DMS53 (cell line): ENCODE measurements at regions not wholly inside any gene's neighbourhood (a gene's known extent, or its start where the extent isn't known, plus 50 kb on each side); places are given as distances from the start of the nearest gene placed in this dataset.
A peak's percentile ranks its signal among the peaks of the same experiment; 100 is the strongest.

Source experiments
- DNase-seq: peaks from one replicate; lab custom pipeline; 2025; lab: John Stamatoyannopoulos, UW

DNA sequence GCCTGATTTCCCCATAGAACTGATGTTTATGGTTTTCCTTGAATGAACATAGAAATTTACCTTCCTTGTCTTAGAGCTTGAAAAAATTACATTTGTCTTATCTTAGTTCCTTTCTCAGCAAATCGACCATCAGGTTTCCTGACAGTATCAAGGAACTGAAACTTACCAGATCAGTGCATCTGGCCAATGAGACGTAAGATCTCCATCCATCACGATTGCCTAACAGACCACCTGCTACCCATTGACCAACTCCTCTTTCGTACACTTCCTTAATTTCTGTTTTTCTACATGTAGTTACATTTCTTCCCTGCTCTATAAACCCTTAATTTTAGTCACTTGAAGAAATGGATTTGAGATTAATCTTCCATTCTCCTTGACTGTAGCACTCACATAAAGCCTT, 57.4 kb upstream of the TMPRSS15 start:
- DNase-seq: no peak

DNA sequence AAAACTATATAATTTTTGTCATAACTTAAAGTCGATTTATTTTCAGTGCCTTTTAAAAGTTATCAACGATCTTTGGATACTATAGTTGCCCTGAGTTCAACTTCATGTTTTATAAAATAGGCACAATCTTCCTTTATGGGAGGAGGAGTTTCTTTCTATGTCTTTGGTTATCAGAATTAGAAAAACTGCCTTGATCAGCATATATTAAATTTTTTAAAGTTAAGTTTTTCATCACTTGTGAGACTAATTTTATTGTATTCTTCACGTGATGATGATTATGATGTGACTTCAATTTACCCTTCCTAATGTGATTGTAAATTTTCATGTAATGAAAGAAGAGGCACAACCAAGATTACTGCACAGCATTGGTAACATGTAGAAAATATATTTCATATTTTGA, 58.2 kb upstream of the TMPRSS15 start:
- DNase-seq: no peak

DNA sequence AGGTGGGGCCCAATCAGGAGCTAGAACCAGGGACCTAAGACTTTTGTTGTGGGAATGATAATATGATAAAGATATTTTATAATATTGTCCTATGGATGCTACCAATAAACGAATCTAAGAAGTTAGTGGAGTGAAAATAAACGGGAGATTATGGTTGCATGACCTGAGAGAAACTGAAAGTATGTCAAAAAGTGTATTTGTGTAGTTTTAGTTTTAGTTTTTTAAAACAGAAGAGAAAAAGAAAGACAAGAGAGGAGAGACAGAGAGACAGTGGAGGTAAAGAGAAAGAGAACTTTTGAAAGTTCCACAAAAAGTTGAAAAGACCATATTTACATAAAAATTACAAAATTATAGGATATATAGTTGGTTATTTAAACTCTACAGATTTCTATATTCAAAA, 64.1 kb upstream of the TMPRSS15 start:
- DNase-seq: no peak

DNA sequence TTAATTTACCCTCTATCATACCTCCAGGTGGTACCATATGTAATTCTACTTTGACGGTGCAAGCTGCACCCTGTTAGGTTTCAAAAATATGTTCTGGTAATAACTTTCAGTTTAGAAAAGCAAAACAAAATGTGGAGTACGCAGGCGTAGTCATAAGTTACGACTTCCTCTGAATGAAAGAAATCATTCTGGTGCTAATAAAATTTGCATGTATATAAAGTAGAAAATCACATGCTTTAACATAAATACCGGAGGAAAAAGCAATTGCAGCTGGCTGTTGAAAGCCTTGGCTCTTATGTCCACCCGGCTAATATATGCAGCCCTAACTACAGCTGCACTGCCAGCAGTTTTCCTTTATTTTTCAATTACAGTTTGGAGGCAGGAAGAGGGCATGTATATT, 65.2 kb upstream of the TMPRSS15 start:
- DNase-seq: no peak

GRCh38 chr21:18476639-18477038, 73.1 kb upstream of the TMPRSS15 start:
- DNase-seq: no peak

DNA sequence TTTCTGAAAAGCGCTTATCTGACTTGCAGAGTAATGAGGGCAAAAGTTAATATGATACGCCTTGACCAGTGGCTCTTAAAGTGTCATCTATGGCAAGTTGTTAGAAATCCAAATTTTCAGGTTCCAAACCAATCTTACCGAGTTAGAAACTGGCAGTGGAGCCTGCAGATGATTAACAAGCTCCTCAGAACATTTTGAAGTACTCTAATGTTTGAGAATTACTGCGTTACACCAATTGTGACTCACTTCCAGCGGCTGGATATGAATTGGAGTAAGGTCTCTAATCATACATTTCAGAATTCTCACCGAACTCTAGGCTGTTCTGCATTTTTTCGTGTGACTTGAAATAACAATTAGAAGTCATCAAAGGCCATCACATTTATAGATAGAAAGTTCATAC, 73.5 kb upstream of the TMPRSS15 start:
- DNase-seq: peak; percentile 5

DNA sequence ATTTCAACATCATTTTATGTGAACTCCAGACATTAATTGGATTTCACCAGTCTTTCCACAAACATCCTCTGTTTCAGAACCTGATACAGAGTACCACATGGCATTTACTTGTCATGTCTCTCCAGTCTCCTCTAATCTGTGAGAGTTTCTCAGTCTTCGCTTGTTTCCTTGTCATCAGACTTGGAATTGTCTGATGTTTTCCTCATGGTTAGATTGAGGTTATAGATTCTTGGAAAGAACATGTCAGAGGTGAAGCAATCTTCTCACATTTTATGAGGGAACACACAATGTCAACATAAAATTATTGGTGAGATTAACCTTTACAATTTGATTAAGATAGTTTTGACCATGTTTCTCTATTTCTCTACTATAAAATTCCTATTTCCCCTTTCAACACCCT, 74.9 kb upstream of the TMPRSS15 start:
- DNase-seq: no peak

GRCh38 chr21:18488252-18488651, 84.7 kb upstream of the TMPRSS15 start:
- no peak for DNase-seq

DNA sequence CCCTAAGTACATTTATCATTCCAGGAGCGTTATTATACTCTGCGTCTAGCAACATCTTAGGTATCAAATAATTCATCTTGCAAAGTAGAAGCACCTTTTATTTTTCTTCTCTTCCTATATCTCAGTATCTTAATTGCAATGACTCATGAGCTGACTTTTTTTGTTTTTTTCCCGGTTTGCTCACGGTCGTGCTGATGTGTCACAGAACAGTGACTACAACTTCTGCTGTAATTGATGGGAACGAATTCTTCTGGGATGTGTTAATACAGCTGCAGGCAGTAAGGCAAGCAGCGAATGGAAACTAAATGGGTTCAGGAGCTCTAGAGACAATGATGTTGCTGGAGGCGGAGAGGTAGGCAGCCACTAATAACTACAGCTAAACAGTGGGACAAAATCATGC, 89.8 kb upstream of the TMPRSS15 start:
- no peak for DNase-seq

DNA sequence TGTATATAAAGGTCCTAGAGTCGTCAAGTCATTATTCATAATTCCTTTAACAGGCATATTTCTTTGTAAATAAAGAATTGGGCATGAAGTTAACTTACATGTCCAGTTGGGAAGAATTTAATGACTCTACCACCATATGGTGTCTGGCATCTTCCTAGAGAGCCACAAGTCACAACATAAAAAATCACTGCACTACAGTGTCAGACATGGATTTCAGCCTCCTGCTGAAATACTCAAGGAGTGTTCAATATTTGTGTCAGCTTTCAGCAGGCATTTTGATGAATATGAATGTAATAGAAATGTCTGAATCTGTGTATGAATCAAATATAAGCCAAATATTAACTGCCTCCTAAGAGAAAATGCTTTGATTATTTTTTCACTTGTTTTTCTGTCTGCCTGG, 91.9 kb upstream of the TMPRSS15 start:
- DNase-seq: no peak

GRCh38 chr21:18498431-18498830, 94.8 kb upstream of the TMPRSS15 start:
- DNase-seq: no peak

DNA sequence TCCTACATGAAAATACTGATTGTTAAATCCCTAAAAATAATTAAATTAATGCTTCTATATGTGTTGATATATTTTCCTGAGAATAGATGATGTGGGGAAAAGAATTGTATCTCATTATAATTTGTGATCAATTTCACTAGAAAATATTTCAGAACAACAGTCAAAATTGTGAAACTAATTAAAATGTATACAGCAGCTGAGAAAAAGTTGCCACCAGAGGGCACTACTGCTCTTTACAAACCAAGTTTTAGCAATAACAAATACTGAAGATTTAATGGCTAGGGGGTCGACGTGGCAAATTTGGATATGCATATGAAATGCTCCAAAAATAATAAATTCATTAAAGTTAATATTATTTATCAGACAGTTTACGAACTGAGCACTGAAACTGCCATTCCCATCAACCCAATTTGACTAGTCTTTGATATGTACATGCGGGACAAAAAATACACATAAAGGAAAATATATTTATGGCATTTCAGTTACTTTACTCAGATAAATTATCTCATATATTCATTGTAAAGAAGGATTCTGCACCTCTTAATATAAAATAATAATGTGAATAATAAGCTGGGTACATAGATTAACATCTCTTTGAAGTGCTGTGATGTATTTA, 96.3 kb upstream of the TMPRSS15 start:
- DNase-seq: peak; percentile 62

DNA sequence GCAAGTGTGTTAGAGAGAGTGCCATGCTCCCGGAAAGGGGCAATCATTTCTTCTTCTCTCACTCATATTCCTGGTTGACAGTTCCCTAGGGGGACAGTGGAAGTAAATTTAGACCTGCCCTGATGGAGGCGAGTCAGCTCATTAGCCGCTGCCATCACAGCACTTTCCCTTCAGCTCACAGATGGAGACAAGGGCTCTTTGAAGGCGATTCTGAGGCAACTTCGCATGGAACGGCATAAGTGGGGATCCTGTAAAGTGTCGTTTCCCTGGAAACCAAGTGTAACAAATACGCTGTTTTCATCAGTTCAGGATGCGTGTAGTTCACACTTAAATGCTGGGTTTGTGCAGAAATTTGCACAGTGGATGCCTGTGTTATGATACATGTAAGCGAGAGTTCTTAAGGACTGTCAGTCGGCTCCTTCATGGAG, 114.5 kb upstream of the TMPRSS15 start:
- DNase-seq: no peak

DNA sequence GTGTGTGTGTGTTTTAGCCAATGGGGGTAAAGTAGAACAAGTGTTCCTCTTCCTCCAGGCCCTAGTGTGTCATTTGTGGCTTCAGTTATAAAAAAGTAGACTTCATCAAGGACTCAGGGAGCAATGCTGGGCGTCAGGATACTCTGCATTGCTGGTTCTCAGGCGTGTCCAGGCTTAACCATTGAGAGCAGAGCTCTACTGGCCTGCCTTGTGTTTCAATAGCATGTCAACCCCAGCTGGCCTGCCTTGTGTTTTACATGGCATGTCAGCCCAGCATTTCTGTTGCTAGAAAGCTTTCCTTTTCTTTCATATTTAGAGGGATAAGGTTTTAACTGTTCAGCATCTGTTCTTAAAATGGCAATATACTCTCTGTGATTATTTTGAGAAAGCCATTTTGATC, 117.6 kb upstream of the TMPRSS15 start:
- no peak for DNase-seq

GRCh38 chr21:18522181-18522972, 118.8 kb upstream of the TMPRSS15 start:
- DNase-seq: no peak

GRCh38 chr21:18524097-18524880, 120.7 kb upstream of the TMPRSS15 start:
- no peak for DNase-seq

GRCh38 chr21:18529254-18529653, 125.7 kb upstream of the TMPRSS15 start:
- peak; percentile 73 for DNase-seq

GRCh38 chr21:18542081-18542480, 138.5 kb upstream of the TMPRSS15 start:
- no peak for DNase-seq

GRCh38 chr21:18545908-18546307, 142.3 kb upstream of the TMPRSS15 start:
- DNase-seq: no peak

GRCh38 chr21:18547347-18547746, 143.8 kb upstream of the TMPRSS15 start:
- DNase-seq: no peak

GRCh38 chr21:18548249-18548648, 144.7 kb upstream of the TMPRSS15 start:
- DNase-seq: no peak

DNA sequence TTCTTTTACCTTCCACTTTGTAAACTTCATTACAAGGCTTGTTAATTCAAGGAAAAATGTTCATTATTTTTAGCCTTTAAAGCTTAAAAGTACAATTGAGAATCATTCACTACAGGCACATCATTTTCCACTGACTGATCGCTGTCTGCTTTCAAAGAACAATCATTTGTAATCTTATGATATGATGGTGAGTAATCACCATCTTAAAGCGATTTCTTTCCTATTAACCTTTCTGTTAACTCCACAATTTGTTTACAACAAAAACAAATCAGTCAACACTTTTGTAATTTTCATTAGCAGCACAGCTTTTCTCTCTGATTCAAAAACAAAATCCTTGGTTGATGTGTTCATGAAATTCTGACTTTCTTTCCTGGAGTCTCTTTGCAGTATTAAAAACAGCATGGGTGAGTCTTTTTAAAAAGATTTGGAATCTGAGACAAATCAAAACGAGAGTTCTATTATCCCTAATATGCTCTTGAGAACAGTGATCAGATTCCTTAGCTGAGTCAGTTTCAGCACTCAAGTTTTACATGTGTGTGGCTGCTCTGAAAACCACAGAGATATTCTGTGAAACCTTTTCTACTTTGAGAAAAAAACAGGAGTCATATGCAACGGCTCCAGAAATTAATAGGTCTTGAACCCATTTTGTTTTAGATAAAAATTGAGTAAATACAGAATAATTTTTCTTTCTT, 145.8 kb upstream of the TMPRSS15 start:
- no peak for DNase-seq
